ENCODE measurements at regions not wholly inside any gene's neighbourhood (a gene's known extent, or its start where the extent isn't known, plus 50 kb on each side); places are given as distances from the start of the nearest gene placed in this dataset.
A peak's percentile ranks its signal among the peaks of the same experiment; 100 is the strongest.

DNA sequence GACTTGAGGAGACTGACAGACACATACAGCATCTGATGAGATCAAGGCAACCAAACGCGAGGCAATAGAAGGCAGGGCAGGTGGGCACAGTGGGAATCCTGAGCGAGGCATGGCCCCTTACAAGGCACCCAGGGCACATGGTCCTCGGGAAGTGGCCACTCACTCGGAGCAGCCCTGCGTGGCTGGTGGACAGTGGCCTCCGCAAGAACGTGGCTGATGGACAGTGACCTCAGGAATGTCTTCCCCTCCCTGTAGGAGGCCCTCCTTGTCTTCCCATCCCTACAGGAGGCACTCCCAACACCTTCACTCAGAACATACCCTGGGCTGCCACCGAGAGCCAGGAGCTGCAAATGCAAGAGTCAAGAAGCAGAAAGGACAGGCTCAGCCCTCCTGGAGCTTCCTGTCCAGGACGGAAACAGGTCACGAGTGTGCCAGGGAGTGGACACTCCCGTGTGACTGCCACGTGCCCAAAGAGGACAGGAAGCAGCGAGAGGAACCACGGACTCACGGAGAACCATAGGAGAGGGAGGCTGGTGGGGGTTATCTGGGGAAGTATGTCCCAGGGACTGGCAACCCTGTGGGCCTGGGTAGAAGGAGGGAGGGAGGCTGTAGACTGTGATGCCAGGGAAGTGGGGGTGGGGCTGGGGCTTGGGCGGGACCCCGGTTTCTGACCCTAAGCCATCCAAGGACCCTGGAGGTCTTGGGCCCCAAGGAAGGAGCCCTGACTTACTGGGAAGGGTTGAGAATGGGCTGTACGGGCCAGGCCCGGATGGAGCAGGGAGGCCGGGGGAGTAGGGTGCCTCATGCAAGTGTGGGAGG, 321.9 kb upstream of the IRX4 start:
- no peak for DNase-seq
- no peak for ATAC-seq

DNA sequence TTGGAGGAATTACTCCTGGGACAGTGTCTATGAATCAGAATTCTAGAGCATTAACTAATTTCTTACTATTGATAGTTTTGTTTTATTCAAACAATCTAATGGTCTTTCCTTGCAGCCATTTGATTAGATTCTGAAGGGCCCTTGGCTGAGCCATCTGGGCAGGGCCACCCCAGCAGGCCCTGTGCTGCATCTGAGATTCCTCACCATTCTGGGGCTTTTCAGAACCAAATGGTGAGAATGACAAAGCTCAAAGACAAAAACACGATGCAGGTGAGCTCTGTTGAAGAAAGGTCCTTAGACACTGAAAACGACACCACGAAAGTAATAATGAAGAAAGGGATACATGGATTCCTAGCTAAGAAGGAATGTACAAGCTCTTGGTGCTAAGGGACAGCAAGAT, 321.0 kb upstream of the IRX4 start:
- ATAC-seq (no peak), DNase-seq (no peak)

DNA sequence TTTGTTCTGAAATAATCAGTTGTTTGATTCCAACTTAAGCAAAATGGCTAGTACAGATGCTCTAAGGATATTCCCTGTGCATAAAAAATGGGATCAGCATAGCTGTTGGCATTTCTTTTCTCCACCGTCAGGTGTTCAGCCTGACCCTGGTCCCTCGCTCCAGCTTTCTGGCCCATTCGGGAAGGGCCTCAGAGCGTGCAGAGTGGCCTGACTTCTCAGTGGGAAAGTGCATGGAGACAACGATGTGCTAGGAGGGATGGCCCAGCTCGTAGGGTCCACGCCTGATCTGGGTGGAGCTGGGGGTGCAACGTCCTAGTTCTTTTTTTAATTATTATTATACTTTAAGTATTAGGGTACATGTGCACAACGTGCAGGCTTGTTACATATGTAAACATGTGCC, 319.1 kb upstream of the IRX4 start:
- DNase-seq (no peak), ATAC-seq (no peak)

DNA sequence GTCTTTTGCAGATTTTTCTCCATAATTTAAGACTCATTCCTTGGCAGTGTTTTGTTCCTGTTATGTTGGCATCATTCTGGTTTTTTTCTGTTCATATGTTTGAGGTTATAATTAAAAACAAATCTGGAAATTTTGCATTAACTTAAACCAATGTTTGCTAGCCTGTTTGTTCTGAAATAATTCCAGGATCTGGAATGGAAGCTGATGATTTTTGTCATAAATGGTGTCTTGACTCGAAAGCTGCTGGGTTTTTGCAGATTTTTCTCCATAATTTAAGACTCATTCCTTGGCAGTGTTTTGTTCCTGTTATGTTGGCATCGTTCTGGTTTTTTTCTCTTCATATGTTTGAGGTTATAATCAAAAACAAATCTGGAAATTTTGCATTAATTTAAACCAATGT, 318.7 kb upstream of the IRX4 start:
- ATAC-seq (no peak), DNase-seq (no peak)

DNA sequence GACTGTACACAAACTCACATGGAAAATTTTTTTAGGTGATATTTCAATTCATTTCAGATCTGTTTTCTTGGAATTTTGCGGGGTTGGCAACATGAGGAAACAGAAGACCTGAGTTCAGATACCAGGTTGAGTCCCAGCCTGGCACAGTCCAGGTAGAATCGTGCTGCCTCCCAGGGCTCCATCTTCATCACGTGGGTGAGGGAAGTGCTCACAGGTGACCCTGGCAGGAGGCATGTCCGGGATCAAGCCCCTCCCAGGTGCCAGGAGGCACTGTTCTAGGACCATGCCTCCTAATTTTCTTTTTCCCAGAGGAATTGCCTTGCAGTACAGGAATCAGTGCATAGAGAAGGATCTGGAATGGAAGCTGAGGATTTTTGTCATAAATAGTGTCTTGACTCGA, 318.3 kb upstream of the IRX4 start:
- ATAC-seq (no peak), DNase-seq (no peak)

DNA sequence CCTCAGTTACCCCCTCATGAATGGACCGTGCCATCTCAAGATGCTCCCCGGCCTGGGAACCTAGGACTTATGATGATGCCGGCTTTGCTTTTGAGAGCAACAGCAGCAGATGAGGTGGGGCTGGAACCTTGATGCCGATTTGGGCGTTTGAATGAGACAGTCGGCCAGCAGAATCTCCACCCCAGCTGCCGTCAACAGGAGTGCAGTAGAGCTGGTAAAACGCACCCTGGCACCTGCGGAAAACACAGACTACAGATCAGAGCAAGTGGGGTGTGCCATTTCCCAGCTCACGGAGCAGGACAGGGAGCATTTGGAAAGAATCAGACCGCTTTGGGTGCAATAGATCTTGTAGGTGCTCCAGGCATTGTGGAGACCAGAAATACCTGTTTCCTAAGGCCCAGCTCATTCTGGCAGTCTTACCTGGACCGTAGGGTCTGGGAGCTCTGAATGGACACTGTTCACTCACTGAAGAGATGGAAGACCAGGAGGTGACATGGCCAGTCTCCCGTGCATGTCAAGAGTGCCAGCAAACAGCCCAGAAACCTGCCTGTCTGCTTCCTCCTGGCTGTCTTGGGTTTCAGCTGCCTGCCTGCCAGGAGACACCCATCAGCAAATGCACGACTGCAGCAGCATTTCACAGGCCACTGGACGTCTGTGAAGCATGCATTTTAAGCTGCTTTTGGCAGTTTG, 317.7 kb upstream of the IRX4 start:
- no peak for DNase-seq
- no peak for ATAC-seq

DNA sequence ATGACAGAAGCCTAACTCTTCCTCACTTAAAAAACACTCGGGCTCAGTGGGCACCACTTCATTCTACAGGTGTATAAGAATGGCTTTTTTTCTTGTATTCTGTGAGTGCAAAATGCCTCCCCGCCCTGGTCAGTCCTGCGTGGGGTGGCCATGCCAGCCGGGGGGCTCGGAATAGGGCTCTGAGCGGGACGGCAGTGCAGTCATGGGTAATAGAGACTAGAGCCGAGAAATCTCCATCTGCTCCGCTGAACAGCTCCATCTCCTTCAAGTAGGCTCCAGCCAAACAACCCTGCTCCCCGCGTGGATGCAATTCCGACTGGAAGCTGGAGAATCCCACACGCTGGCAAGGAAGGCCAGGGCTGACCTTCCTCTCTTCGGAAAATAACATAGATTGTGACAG, 317.0 kb upstream of the IRX4 start:
- DNase-seq (no peak), ATAC-seq (no peak)

DNA sequence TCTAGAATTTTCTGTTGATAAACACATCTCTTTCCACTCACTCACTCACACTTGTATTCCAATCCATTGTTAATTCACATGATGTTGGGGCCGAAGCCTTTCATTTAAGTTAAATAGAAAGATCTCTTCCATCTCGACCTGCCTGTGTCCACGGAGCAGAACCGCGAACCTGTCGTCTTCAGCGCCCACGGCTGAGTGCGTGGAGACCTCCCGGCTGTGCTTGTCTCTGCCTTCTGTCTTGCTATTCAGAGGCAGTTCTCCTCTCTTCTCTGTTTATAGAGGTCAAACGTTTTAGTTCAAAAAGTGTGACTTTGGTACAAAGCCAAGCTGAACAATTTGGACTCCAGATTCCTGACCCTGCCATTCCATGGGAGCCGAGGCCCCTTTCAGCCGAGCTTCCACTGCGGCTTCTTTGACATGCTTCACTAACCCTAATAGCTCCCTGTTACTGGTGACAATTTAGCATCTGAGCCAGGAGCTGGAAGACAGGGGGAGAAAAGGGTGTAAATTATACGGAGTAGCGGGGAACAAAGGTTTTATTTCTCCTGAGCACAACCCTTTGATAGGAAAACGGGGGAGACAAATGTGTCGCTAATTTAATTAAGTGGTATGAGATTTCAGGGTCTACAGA, 314.4 kb upstream of the IRX4 start:
- ATAC-seq (no peak), DNase-seq (no peak)

DNA sequence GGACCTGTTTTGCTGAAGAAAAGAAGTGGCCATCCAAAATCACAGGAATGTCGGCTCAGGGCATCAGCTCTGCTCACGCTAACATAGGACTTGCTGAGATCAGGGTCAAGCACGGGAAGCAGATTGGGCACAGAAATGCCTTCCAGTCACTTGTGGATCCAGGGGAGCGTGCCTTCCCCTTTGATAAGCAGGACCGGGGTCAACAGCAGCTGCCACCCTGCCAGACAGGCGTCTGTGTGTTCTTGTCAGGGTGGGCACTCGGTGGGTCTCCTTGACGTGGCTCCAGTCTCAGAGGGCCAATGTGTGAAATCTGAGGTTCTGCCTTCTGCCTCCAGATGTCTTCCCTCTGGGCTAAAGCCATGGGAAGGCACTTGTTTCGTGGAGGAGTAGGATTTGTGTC, 313.7 kb upstream of the IRX4 start:
- DNase-seq (no peak), ATAC-seq (no peak)

DNA sequence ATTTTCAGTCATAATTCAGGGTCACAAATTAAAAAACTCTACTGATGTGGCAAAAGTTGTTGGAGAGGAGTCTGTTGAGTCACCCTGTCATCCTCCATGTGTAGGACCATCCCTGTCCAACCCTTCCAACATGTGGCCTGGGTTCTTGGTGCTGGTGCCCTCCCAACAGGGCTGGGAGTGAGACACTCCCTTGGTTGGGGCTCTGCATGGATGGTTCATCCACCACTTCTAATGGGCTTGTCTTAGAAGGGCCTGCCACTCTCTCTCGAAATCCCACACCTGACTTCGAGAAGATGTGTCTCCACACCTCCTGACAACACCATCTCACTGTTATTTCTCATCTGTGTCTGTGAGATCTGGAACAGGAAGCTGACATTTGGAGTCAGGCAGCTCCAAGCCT, 312.2 kb upstream of the IRX4 start:
- DNase-seq (no peak), ATAC-seq (no peak)

DNA sequence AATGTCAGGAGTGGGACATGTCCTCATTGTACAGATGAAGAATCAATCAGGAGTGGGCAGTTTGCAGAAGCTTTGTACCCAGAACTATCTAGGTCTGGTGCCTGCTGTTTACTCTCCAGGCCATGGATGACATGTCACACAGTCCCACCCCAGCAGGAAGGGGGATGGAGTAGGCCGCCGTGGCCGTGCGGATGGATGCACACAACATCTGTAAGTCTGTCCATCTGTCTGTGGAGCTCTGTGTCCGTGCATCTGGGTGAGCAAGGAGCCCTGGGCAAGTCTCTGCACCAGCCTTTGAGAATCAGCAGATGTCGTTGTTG, 311.5 kb upstream of the IRX4 start:
- DNase-seq (no peak), ATAC-seq (no peak)

DNA sequence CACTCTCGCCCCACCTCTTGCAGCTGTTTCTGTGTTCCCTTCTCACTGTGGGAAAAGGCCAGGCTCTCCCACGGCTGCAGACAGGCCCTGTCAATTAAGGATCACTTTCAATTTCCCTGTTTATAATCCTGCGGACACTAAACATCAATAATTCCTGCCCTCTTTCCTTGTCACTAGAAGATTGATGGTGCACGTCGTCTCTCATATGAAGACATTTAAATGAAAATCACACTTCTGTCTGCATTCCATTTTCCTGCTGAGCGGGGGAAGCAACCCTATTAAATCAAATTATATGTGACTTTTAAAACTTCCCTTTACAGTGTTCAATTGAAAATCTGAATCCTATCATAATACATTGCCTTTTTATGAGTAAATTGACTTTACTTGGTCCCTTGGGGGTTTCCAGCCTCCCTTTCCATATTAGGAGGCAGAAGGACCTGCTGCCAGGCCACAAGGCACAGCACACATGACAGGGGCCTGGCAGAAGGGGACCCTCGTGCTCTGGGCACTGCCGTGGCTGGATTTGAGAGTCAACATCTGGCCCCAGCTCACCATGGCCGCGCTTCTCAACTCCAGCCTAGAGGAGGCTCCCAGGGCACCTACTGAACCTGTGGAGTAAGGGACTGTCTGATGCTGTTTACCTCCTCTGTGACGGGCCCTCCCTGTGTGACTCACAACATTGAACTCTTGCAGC, 311.0 kb upstream of the IRX4 start:
- ATAC-seq = no peak

DNA sequence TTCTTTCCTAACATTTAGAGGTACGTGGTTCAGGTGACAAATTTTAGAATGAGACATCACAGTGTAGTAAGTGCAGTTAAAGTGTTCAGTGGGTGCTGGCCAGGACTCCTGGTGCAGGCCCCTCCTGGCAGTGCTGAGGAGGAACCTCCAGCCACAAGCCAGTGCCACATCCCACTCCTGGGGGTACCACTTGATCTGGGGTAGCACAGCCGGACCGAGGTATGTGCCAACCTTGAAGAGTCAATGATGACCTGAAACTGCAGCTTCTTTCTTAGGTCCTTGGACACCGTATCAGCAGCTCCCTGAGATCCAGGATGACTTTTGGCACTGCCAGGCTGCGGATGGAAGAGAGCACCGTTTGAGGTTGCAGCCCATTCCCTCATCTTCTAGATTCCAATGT, 310.4 kb upstream of the IRX4 start:
- ATAC-seq (no peak), DNase-seq (no peak)

More for the DNA sequence above, 311.0 kb upstream of the IRX4 start:
- no peak for DNase-seq

DNA sequence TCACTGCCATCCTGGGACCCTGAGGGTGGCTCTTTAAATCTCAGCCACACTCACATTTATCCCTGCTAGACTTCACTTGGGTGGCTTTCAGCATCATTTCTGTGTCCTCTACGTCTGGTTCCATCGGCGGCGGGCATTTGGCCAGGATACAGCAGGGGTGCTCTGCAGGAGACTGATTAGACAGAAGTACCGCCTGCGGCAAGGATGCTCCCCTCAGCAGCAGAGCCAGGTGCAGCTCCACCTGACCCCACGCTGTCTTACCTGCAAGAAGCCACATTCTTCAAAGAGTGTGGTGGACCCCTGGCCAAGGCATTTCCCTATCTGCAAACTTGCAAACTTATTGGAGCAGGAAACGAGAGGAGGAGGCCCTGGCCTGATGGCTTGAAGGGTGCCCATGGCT, 309.8 kb upstream of the IRX4 start:
- no peak for ATAC-seq
- DNase-seq = no peak

DNA sequence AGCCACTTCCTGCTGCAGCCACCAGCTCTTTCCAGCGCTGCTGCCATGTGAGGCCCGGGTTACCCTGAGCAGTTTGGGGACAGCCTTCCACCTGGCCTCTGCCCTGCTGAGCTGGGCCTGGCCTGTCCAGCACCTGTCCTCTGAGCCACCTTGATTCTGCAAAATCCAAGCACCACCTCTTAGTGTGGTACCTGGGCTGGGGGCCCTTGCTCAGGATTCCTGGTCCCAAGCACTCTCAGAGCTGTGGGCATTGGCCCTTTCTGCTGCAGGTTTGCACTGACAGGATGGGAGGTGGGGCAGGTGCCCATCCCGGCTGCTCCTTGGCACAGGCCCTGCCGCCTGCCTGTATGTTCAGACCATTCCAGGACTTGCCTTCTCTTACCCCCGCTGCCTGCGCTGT, 309.2 kb upstream of the IRX4 start:
- peak; percentile 15 for ATAC-seq
- no peak for DNase-seq

DNA sequence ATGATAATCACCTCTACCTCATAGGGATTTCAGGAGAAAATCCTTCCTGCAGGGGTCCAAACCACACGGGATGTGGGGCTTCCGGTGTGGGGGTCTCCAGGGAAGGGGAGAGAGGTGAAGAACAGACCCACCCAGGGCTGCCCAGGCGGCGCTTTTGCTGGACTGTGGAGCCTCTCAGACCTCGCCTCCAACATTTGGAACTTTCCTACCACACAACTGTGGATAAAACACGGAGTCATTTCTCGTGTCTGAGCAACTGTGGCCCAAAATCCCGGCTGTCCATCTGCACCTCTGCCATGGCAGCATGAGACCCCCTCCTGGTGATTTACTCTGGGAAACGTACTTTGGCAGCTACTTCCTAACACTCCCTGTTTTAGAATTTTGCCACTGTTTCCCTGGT, 307.8 kb upstream of the IRX4 start:
- DNase-seq (no peak), ATAC-seq (no peak)

DNA sequence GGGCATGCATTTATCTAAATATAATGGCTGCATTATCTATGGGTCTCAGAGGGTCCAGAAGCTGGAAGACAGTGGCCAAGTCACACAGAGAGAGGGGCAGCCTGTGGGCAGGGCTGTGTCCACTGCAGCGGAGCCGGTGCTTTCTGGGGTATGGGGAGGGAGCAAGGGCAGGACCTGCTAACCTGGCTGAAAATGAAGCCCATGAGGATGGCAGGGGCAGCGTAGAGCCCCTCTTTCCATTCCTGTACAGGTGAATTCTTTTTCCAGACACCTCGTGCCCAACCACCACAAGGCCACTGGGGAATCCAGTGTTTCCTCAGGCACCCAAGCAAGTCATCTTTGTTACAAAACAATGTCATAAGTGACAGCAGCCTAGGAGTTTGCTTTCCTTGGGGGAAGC, 305.9 kb upstream of the IRX4 start:
- DNase-seq (no peak), ATAC-seq (no peak)

DNA sequence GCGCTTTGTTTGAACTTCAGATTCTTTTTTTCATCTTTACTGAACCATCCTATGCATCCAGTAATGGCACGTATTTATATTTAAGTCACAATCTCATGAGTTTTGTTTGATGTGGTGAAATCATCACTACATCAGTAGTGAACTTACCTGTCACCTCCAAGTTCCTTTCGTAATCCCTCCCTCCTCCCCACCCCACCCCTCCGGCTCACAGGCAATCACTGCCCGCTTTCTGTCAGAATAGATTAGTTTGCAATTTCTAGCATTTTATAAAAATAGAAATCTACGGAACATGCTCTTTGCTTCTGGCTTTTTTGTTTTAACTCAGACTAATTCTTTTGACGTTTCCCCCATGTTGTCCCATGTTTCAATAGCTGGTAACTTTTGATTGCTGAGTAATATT, 305.4 kb upstream of the IRX4 start:
- no peak for ATAC-seq
- DNase-seq = no peak

DNA sequence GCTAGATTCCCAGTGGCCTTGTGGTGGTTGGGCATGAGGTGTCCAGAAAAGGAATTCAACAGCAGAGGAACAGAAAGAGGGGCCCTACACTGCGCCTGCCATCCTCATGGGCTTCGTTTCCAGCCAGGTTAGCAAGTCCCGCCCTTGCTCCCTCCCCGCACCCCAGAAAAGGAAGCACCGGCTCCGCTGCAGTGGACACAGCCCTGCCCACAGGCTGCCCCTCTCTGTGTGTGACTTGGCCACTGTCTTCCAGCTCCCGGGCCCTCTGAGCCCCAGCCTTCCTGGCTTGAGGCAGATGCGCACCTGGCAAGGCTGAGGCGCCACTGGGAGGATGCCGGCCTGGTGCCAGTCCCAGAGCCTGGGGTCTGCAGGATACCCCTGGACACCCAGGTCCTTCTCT, 305.0 kb upstream of the IRX4 start:
- no peak for ATAC-seq
- no peak for DNase-seq

DNA sequence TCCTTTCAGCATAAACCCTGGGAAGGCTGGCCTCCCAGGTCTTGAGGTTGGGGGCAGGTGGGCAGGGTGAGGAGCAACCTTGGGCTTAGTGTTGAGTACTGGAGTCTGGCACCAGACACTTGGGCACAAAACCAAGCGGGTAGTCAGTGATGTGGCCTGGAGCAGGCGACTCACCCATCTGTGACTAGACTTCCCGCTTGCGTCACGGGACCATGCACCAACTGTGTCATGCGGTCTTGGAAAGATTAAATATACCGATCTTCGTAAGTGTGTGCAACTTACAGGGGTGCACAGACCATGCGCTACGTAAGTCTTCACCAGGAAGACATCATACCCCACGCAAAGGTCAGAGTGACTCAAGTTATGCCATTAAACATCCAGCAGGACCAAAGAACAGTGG, 304.4 kb upstream of the IRX4 start:
- no peak for DNase-seq
- ATAC-seq = no peak

DNA sequence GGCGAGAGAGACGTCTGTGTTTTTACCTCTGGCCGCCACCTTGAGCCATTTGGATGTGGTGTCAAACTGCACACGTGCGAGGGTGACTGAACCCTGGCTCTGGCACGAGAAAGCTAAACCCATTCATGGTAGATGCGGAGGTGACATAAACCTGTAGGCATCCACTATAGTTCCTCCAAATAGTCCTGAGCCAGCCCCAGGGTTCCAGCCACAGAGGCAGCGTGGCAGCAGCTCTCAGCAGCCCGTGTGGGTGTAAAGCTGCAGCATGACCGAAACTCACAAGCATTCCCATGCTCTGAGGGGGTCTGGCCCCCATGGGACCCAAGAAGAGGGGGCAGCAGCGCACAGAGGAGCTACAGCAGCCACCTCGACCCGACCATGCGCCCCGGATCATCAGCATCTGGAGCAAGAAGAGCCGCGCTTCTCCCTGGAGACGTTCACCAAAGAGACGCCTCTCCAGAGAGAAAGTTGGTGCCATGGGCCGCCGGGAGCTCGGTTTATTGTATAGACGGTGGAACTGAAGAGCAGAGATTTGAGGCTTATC, 303.8 kb upstream of the IRX4 start:
- no peak for ATAC-seq
- DNase-seq = no peak

DNA sequence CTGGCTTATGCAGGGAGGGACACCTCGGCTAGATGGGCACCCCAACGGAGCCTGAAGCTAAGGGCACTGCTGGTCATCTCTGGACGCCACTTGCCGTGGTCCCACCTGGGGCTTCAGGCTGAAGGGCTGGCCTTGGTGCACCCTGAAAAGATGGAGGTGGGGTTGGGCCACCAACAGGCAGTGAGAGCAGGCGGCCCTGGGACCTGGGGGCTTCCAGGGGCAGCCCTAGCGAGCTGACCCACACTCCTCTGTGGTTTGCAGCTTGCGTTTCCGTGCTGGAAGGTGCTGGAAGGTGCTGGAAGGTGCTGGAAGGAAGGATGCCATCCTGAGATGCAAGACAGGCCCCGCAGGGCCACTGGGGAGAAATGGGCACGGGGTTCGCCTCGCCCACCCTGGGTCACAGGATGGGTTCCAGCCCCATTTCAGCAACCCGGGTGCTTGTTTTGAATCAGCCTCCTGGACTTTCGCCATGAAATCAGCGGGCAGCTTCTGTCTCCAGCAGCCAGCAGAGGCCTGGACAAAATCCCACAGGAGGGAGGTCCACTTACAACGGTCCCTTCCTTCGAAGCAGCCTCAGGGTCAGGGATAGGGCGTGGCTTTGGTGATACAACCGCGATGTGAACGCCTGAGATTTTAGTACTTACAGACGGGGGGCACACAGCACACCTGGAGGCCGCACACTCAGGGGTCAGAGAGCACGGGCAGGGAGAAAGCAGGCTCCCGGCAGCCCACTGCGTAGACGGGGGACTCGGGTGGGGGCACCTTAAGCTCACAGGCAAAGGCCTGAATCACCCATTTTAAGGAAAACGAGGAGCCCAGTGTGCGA, 303.1 kb upstream of the IRX4 start:
- ATAC-seq (no peak), DNase-seq (no peak)
